HG03565 (cell line): ENCODE measurements at regions not wholly inside any gene's neighbourhood (a gene's known extent, or its start where the extent isn't known, plus 50 kb on each side); places are given as distances from the start of the nearest gene placed in this dataset.
"Not testable (repeated sequence)": the region's sequence is repeated elsewhere in the genome, so short reads cannot be mapped to it uniquely, and the experiment has no call there.

ENCODE experiments used
- ATAC-seq: cut with Tn5 transposase; IDR thresholded peaks from one replicate; pipeline ENCODE4 v1.9.1; 2021; ENCODE audit warnings: mild to moderate bottlenecking, moderate library complexity; ENCODE audit not compliant: unreplicated experiment

DNA sequence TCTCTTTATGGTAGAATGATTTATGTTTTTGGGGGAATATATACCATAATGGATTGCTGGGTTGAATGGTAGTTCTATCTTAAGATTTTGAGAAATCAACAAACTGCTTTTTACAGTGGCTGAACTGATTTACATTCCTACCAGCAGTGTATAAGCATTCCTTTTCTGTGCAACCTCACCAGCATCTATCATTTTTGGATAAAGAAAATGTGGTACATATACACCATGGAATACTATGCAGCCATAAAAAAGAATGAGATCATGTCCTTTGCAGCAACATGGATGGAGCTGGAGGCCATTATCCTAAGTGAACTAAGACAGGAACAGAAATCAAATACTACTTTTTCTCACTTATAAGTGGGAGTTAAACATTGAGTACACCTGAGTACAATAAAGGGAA, 746.4 kb downstream of the MAT2B start:
- not testable (repeated sequence) for ATAC-seq

DNA sequence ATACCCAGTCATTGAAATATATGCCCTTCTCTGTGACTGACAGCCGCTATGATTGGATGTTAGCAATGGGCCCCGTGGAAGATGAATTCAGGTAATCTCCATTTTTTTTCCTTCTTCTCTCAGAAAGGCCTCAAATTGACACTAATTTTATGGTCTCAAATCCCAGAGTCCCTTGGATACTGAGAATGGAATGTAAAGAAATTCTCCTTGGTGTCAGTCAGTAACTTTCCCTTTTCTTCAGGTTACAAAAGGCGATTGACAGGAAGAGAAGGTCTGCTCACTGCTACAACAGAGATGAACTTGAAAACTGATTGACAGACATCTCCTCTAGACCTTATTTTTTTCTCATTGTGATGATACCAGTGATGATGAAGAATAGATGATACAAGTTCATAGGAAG, 748.3 kb downstream of the MAT2B start:
- ATAC-seq, result no peak

DNA sequence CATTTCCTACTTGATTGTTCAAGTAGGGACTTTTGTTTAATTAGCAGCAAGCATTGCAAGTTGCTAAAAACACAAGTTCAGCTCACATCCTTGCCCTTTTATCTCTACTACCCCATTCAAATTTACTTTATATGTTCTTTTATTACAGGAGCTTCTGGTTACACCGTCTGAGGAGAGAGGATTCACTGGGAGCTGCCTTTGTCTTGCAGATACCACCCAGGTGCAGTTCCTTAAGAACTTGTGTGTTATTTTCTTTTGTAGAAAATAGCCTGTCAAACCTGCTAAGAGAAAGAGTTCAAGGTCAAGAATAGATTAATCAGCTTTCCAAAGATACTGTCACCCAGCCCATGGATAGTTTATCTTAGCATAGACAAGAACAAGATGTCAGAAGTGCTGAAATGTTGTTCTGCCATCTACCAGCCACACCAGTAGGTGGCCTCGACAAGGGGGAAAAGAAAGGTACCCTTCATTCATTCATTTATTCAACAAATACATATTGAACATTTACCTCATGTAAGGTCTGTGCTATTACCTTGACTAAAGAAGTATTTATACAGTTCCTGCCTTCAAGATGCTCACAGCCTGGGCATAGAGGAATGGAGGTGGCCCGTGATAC, 750.3 kb downstream of the MAT2B start:
- ATAC-seq, result no peak

DNA sequence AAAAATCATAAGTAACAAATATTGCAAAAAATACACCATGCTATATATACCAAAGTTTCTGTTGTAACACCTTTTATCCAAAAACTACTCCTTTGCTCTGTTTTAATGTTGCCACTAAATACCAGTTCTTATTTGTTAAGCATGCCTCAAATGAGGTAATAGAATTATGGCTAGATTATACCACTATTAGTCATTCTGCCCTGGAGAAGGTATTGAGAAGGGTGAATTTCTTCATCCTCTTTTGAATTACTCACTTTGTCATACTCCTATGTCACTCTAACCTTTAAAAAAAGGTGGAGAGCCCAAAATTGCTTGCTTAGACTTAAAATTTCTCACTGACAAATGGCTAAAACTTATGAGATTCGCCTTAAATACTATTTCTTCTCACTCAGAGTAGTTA, 750.9 kb downstream of the MAT2B start:
- no peak for ATAC-seq

DNA sequence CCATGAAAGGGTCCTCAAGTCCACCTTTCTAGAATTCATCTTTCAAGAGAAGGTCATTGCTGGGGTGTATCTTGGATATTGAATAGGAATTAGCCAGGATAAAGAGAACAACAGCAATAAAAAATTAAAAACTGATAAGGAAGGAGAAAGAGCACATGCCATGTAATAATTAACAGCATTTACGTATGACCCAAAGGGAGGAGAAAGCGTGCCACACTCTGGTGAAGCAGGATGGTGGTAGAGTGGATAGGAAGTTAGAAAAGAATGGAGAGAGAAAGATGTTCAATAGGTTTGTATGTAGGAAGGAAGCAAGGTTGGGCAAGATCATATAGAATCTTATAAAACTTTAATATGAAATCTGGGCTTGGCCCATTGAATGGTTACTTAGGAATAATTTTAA, 751.5 kb downstream of the MAT2B start:
- no peak for ATAC-seq

DNA sequence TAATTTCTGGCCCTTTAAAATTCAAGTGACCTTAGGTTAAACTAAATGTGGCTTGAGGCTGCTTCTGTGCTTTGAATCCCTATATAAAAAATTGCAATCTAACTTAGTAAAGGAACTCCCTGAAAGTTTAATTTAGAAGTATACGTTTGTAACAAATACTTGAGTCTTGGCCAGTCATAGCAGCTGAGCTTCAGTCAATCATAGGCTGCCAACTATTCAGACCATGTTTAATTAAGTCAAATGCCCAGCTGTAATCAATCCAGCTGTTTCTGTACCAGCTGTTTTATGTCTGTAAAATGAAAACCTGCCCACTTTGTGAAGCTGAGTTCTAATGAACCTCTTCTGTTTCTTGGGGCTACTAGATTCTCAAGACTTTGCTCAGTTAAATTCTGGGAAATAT, 760.1 kb downstream of the MAT2B start:
- ATAC-seq, result no peak

DNA sequence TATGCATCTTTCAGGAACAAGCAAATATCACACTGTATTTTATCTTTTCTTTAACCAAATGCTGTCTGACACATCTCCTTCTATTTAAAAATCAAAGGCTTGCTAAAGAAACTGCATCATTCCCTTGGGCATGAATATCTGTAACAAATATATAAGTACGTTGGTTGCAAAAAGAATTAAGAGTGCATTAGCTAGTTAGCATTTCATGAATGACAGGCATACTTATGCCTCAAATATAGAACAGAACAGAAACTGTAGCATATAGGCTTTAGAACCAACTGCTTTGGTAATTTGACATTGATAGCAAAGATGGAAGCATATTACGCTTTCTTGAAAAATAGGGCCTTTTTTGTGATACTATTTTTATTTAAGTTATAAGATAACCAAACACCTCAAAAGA, 761.2 kb downstream of the MAT2B start:
- ATAC-seq, result no peak

DNA sequence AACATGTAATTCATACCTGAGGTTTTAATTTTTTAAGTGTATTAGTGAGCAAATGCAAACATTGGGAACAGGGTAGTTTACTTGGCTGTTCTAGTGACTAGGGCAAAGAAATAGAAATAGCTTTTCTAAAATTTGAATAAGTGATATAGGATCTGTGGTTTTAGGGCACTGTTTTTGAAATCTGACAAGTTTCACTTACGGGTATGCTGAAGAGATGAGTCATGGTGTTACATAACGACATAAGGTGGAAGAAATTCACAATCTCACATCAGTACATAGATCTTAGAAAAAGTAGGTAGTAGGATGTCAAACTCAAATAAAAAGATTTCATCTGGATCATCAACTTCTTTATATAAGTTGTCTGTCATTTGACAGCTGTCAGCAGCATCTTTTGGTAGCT, 772.3 kb downstream of the MAT2B start:
- ATAC-seq, result peak; percentile 59

DNA sequence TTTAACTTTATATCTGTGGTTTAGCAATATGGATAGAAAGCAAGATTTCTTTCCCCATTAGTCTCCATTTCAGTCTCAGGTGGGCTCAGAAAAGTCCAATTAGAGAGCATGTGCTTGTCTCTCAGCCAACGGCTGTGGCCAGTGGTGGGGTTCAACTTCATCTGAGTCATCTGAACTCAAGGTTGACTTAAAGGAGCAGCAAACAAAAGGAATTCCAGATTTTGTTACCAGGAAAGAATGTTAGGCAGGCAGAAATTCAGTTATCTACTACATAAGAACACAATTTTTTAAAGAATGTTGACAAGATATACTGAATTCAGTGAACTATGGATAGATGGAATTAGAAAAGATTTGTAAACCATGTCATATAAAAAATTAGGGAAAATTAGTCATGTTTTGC, 784.1 kb downstream of the MAT2B start:
- no peak for ATAC-seq

DNA sequence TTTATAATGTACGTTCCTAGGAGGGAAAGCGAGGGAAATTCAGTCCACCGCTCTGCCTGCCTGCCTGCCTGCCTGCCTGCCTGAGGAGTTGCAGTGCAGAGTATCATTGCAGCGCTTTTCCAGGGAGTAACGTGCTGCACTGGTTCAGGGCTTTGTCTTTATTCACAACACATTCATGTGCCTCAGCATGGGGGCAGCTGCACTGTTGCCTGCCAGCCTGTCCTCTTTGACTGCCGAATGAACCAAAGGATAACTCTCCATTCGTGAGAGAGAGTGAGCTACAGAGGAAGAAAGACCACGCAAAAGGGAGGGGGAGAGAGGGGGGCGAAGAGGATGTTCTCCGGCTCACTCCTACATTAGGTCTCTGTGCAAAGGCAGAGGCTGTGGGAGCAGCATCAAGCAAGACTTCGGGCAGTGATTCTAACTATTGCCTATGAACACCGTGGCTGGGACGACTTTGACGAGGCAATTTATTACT, 791.2 kb downstream of the MAT2B start:
- ATAC-seq, result no peak

DNA sequence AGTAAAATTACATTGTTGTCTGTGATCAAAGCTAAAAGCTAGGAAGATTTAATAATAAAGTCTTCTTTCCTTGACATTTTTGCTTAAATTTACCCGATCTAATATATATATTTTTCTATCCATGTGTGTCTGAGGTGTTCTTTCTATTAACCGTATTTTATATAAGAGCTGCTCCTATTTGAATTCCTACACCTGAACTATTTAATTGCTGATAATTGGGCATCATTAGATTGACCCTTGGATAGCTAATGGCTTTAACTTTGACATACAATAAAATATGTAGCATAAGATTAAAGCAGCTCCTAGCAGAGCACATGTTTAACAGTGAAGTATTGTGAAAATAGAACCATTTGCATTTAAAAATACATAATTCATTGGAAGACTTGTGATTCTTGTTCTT, 792.7 kb downstream of the MAT2B start:
- no peak for ATAC-seq

DNA sequence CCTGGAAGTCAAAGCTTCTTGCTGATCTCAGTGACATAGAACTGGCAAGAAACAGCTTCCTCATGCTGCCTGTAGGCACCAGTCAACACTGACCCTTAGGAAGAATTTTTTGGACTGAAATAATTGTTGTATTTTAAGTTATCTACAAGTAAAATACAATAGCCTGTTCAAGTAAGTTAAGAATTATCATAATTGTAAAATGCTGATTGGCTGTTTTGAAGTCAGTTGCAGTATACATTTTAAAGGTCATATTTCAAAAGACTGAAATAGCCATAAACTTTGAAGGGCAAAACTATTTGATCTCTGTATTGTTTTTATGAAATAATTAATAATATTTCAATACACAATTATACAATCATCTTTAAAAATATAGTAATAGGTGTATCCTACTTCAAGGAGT, 794.9 kb downstream of the MAT2B start:
- ATAC-seq, result no peak

DNA sequence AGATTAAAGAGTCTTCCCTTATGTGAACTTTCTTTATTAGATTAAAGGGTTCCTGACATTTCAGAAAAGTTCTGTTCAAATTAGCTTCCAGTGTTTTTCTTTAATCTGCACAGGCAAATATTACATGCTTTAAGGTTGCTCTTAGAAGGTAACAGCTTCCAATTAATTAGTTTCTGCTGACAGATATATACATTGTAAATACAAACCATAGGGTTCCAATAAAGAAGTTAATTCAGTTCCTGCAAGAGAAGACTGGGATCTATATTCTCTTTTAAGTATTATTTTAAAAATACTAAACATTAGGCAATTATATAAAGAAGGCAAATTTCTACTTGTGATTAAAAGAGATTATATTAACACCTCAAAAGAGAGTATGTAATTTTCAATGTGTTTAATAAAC, 795.7 kb downstream of the MAT2B start:
- ATAC-seq, result no peak

DNA sequence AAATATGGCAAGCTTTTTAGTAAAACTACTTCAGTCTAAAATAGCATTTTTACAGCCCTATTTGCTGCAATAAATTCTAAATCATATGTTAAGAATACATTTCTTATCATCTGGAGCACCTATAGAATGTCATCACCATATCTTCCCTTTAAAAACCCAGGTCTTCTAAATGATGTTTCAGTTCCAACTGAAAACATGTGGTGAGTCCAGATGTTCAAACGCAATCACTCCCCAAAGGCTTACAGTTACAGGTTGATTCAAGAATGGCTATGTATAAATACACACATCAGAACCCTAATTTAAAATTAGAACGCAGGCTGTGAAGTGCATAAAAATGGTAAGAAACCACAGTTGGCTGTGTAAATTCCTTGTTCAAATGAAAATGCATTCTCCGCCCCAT, 796.3 kb downstream of the MAT2B start:
- ATAC-seq, result no peak

DNA sequence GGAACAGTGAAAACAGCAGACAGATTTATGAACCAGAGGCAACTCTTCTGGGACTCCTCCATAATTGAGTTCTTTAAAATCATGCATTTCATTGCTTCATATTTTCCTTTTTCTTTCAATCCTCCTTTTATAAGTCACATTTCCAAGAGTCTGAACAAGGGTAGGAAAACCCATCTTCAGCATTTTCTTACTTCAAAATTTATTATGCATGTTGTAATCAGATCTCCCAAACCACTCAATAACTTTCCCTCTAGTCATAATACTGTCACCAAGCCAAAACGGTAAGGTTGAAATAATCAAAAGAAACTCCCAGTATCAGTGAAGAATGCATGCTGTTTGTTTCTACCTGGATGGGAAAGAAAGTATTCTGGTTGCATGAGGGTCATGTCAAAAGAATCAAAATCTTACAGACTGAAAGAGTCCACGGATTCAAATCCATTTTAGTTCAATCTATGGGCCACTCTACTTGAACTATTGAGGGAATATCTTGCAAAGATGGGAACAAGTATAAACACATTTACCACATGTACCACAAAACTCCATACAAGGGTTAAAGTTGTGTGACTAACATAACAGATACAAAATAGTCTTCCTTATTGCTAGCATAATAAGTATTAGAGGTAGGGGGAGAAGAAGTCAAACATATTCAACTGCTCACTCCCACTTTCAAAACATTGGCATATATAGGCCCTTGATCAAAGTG, 797.3 kb downstream of the MAT2B start:
- no peak for ATAC-seq

DNA sequence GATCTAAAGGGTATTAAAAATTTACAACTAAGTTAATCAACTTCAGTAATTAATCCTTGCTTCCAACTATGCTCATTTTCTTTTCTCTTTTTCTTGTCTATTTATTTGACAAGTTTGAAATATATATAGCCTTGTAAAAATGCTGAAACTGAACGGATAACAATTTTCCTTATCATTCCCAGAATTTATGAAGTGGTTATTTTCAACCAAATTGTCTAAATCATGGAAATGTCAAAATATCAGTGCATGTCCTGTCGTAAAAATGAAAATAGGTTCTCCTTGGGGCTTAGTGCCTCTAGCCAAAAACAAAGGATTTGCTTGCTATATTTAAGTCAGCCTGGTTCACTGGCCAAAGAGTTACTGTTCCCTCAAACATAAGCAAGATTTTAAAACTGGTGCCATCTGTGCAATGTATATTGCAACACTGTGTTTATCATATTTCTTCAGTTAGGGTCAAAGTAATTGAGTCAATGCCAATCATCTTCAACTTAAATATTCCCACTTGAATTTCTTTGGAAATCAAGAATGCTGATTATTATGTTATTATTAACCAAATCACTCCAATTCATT, 798.3 kb downstream of the MAT2B start:
- no peak for ATAC-seq

DNA sequence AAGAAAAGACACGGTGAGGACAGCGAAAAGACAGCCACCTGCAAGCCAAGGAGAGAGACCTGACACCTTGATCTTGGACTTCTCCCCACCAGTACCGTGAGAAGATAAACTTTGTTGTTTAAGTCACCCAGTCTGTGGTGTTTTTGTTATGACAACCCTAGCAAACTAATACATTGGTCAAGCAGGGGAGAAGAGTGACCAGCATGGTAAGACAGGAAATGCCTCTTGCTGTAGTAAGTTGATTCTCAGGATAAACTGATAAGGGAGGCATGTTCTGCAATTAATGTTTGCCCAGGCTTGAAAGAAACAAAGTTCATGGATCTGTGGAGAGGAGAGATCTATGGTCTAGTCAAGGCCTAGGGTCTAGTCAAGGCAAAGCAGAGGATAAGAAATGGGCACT, 801.2 kb downstream of the MAT2B start:
- no peak for ATAC-seq

DNA sequence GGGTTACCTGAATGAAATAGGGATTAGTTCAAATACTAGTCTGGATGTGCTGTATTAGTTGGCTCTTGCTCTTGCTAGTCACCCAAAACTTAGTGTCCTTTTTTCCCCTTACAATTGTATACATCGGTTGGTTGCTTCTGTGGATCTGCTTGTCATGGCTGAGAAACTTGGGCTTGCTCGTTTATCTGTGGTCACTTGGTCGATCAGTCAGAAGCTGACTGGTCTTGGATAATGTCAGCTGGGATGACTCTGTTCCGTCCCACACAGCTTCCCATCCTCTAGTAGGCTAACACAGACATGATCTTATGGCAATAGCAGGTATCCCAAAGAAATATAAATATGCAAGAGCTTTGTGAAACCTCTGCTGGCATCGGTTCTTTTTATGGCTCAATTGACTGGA, 807.4 kb downstream of the MAT2B start:
- no peak for ATAC-seq

DNA sequence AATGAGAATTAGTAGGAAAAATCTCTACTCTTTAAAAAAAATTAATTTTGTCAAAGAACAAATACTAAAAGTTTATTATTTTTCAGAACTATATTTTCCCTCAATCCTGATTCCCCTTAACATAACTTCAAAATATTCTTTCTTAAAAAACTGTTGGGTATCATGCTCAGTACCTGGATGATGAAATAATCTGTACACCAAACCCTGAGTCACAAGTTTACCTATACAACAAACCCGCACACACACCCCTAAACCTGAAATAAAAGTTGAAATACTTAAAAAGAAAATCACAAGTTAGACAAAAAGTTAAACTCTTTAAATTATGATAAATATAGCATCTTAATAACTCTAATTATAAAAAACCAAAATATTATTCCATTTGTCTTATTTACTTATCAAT, 812.3 kb downstream of the MAT2B start:
- ATAC-seq, result no peak

DNA sequence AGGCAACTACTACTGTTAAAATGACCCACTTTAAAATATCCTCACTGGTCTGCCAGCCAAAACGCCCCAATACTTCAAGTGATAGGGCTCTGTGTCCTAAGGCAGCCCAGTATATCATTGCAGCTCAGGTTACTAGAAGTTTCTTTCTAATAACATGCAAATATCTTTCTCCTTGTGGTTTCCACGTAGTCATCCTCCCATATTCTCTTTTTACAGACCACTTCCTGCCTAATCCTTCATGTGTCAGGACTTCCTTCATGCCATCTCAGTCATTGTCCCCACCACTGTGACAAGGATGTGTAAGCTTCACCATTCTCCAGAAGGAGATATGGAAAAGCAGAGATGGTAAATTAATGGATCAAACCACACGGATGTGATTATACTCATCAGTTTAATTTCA, 813.7 kb downstream of the MAT2B start:
- no peak for ATAC-seq

DNA sequence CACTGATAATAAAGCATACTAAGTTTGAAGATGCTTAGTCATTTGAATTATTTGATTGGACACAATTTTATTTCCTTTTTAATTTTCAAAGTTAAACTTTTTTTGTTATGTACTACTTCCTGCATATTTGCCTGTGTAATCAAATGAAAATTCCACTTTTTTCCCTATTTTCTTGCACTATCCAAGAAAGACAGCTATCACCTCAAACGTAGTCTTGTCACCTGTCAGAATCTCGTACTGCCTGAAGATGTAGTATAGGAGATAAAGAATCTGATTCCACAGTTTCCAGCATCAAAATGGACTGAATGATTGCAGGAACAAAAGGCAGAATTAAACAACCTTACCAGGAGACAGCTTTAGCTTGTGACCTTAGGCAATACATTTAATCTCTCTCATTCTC, 818.8 kb downstream of the MAT2B start:
- ATAC-seq, result no peak

DNA sequence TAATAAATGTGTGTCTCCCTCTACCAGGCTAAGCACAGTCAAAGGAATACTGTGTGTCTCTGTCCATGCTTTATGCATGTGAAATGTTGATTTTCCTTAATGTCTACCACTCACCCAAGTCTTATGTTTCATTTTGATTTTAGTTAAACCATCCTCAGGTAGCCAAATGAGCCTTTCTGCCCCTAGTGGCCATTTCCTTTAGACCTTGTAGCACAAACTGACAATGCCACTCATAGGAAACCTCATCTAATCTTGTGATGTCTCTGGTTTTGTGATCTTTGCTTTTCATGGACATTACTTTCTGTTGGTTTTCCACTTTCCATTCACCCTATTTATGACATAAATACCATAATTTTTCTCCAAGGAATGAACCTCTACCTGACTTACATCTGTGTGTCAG, 820.8 kb downstream of the MAT2B start:
- peak; percentile 43 for ATAC-seq

DNA sequence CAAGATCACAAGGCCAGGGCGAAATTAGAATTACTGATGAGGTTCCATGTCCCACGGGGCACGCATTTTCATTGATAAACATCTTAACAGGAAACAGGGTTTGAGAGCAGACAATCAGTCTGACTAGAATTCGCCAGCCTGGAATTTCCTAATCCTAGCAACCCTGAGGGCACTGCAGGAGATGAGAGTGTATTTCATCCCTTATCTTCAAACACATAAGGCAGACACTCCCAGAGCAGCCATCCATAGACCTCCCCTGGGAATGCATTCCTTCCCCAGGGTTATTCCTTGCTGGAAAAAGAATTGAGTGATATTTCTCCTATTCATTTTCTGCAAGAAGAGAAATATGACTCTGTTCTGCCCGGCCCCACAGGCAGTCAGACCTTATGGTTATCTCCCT, 821.7 kb downstream of the MAT2B start:
- ATAC-seq, result not testable (repeated sequence)
